Fibroblast of the conjunctiva (primary cell): ENCODE measurements at regions not wholly inside any gene's neighbourhood (a gene's known extent, or its start where the extent isn't known, plus 50 kb on each side); places are given as distances from the start of the nearest gene placed in this dataset.
A peak's percentile ranks its signal among the peaks of the same experiment; 100 is the strongest.

Source experiments
- DNase-seq: peaks from one replicate; pipeline ENCODE4 v3.0.0-alpha.2; 2010; ENCODE audit warnings: low read depth

- no peak for DNase-seq
Observed at GRCh38 chr17:13353590-13353989, 248.1 kb downstream of the HS3ST3A1 start.

- no peak for DNase-seq
Observed at GRCh38 chr17:13352747-13353415, 248.8 kb downstream of the HS3ST3A1 start.

- DNase-seq = no peak
Observed at GRCh38 chr17:13351046-13351445, 250.7 kb downstream of the HS3ST3A1 start.

- DNase-seq = no peak
Observed at GRCh38 chr17:13350466-13350865, 251.3 kb downstream of the HS3ST3A1 start.

- peak; percentile 76 for DNase-seq
Observed at GRCh38 chr17:13346996-13347762, 254.6 kb downstream of the HS3ST3A1 start.

GRCh38 chr17:13346592-13346991, 255.1 kb downstream of the HS3ST3A1 start:
- DNase-seq = no peak

GRCh38 chr17:13346081-13346533, 255.6 kb downstream of the HS3ST3A1 start:
- peak; percentile 74 for DNase-seq

GRCh38 chr17:13338421-13338820, 263.3 kb downstream of the HS3ST3A1 start:
- DNase-seq = no peak

GRCh38 chr17:13337864-13338371, 263.8 kb downstream of the HS3ST3A1 start:
- DNase-seq = peak; percentile 65

GRCh38 chr17:13337151-13337550, 264.6 kb downstream of the HS3ST3A1 start:
- no peak for DNase-seq

GRCh38 chr17:13334374-13334773, 267.4 kb downstream of the HS3ST3A1 start:
- no peak for DNase-seq

GRCh38 chr17:13333661-13334060, 268.1 kb downstream of the HS3ST3A1 start:
- DNase-seq = no peak

GRCh38 chr17:13332207-13332606, 269.5 kb downstream of the HS3ST3A1 start:
- DNase-seq = no peak

- DNase-seq = no peak
Observed at GRCh38 chr17:13329421-13329820, 272.3 kb downstream of the HS3ST3A1 start.

GRCh38 chr17:13323990-13324389, 277.7 kb downstream of the HS3ST3A1 start:
- no peak for DNase-seq

- no peak for DNase-seq
Observed at GRCh38 chr17:13321951-13322701, 279.6 kb downstream of the HS3ST3A1 start.

- DNase-seq = no peak
Observed at GRCh38 chr17:13320046-13320785, 281.5 kb downstream of the HS3ST3A1 start.

GRCh38 chr17:13316657-13317056, 285.1 kb downstream of the HS3ST3A1 start:
- DNase-seq = no peak

GRCh38 chr17:13311306-13311705, 290.4 kb downstream of the HS3ST3A1 start:
- peak; percentile 36 for DNase-seq

- DNase-seq = no peak
Observed at GRCh38 chr17:13310858-13311257, 290.9 kb downstream of the HS3ST3A1 start.

- peak; percentile 89 for DNase-seq
Observed at GRCh38 chr17:13306310-13306962, 288.6 kb upstream of the ELAC2 start.
